ENCODE measurements at regions not wholly inside any gene's neighbourhood (a gene's known extent, or its start where the extent isn't known, plus 50 kb on each side); places are given as distances from the start of the nearest gene placed in this dataset.

GRCh38 chr2:195313962-195314361, 343.1 kb upstream of the SLC39A10 start:
- H3K27ac ChIP-seq = no peak overlapping the region
- no peaks in the 10 kb centered on the region for H3K36me3 ChIP-seq
- H3K4me1 ChIP-seq (ENCODE audit: control insufficient read depth in 1 of 2, low read depth in 2 of 2) = no peaks in the 10 kb centered on the region
- no peak for ATAC-seq (ENCODE audit: insufficient number of reproducible peaks, low FRiP score, low read depth)
- H3K27me3 ChIP-seq (replicated peaks; ENCODE audit: insufficient read depth) = no peaks in the 10 kb centered on the region
- no peak for DNase-seq (ENCODE audit: low spot score)
- no peak overlapping the region for H3K4me3 ChIP-seq
- no peaks in the 10 kb centered on the region for H3K9me3 ChIP-seq
- no peak for TF ChIP-seq CTCF (IDR thresholded peaks at IDR 0.05)

DNA sequence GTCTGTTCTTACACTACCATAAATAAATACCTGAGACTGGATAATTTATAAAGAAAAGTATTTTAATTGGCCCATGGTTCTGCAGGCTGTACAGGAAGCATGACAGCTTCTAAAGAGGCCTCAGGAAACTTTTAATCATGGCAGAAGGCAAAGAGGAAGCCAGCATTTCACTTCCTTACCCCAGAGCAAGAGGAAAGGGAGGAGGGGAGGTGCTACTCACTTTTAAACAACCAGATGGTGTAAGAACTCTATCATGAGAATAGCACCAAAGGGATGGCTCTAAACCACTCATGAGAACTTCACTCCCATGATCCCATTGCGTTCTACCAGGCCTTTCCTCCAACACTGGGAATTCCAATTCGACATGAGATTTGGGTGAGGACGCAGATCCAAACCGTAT, 344.4 kb upstream of the SLC39A10 start:
- Histone ChIP-seq H3K4me1 (ENCODE audit: control insufficient read depth in 1 of 2, low read depth in 2 of 2) (no peaks in the 10 kb centered on the region), H3K36me3 (no peaks in the 10 kb centered on the region), H3K4me3 (no peak overlapping the region), H3K27me3 (replicated peaks; ENCODE audit: insufficient read depth) (no peaks in the 10 kb centered on the region), H3K27ac (no peak overlapping the region), H3K9me3 (no peaks in the 10 kb centered on the region)
- DNase-seq (ENCODE audit: low spot score) = no peak
- no peak for ATAC-seq (ENCODE audit: insufficient number of reproducible peaks, low FRiP score, low read depth)
- no peak for TF ChIP-seq CTCF (IDR thresholded peaks at IDR 0.05)

DNA sequence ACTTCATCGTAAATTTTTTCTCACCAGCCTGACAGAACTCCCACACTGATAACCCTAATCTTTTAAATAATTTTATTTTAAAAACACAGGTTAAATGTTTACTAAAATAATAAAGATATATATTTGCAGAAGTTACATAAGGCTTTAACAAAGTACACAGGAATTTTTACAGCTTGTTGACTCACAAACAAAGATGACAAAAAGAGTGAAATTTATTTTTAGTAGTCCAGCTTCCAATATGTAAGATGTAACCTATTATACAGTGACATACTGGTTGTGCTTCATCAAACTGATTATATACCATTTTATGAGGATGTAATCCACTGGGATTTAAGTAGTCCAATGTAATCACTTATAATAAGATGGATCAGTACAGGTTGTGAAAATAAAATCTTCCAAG, 348.9 kb upstream of the SLC39A10 start:
- H3K9me3 ChIP-seq = no peaks in the 10 kb centered on the region
- H3K27me3 ChIP-seq (replicated peaks; ENCODE audit: insufficient read depth) = no peaks in the 10 kb centered on the region
- no peak overlapping the region for H3K4me3 ChIP-seq
- H3K27ac ChIP-seq = no peak overlapping the region
- ATAC-seq (ENCODE audit: insufficient number of reproducible peaks, low FRiP score, low read depth) (no peak), DNase-seq (ENCODE audit: low spot score) (no peak)
- H3K36me3 ChIP-seq = no peaks in the 10 kb centered on the region
- H3K4me1 ChIP-seq (ENCODE audit: control insufficient read depth in 1 of 2, low read depth in 2 of 2) = no peaks in the 10 kb centered on the region
- no peak for TF ChIP-seq CTCF (IDR thresholded peaks at IDR 0.05)

GRCh38 chr2:195307751-195308150, 349.3 kb upstream of the SLC39A10 start:
- DNase-seq (ENCODE audit: low spot score) = no peak
- no peaks in the 10 kb centered on the region for H3K27me3 ChIP-seq (replicated peaks; ENCODE audit: insufficient read depth)
- no peak overlapping the region for H3K4me3 ChIP-seq
- ATAC-seq (ENCODE audit: insufficient number of reproducible peaks, low FRiP score, low read depth) = no peak
- H3K9me3 ChIP-seq = no peaks in the 10 kb centered on the region
- H3K27ac ChIP-seq = no peak overlapping the region
- TF ChIP-seq CTCF (IDR thresholded peaks at IDR 0.05) = no peak
- H3K36me3 ChIP-seq = no peaks in the 10 kb centered on the region
- H3K4me1 ChIP-seq (ENCODE audit: control insufficient read depth in 1 of 2, low read depth in 2 of 2) = no peaks in the 10 kb centered on the region

- Histone ChIP-seq H3K27me3 (replicated peaks; ENCODE audit: insufficient read depth) (no peaks in the 10 kb centered on the region), H3K4me3 (no peak overlapping the region), H3K36me3 (no peaks in the 10 kb centered on the region), H3K9me3 (no peaks in the 10 kb centered on the region), H3K27ac (no peak overlapping the region), H3K4me1 (ENCODE audit: control insufficient read depth in 1 of 2, low read depth in 2 of 2) (no peaks in the 10 kb centered on the region)
- TF ChIP-seq CTCF (IDR thresholded peaks at IDR 0.05) = no peak
- ATAC-seq (ENCODE audit: insufficient number of reproducible peaks, low FRiP score, low read depth) (no peak), DNase-seq (ENCODE audit: low spot score) (no peak)
Measured at GRCh38 chr2:195304310-195304709, 352.7 kb upstream of the SLC39A10 start.

Measured in thoracic aorta (tissue), 2 donors.